Loucy (cell line): ENCODE measurements at regions not wholly inside any gene's neighbourhood (a gene's known extent, or its start where the extent isn't known, plus 50 kb on each side); places are given as distances from the start of the nearest gene placed in this dataset.

Experiments
- CTCF ChIP-seq: fragments of 200-600 bp; sonication (generic); conservative IDR thresholded peaks from 2 replicates; pipeline ENCODE4 v1.5.1; 2014; ENCODE audit warnings: mild to moderate bottlenecking, antibody characterized with exemption, low read length
- EZH2phosphoT487 ChIP-seq: fragments of 200-600 bp; IDR thresholded peaks from 2 replicates; pipeline ENCODE4 v1.6.1; 2018; ENCODE audit warnings: antibody characterized with exemption, mild to moderate bottlenecking, moderate library complexity, borderline replicate concordance

GRCh38 chr13:90003566-90003965 lies 1343.9 kb upstream of the MIR17HG start:
- TF ChIP-seq CTCF (no peak), EZH2phosphoT487 (no peak)
